ENCODE measurements at regions not wholly inside any gene's neighbourhood (a gene's known extent, or its start where the extent isn't known, plus 50 kb on each side); places are given as distances from the start of the nearest gene placed in this dataset.

GRCh38 chr5:85646641-85647040 lies 971.1 kb upstream of the COX7C start:
- H2BK120ac ChIP-seq (ENCODE audit: low read depth, low read length, poor library complexity, severe bottlenecking) = no peak overlapping the region
- H3K23me2 ChIP-seq (ENCODE audit: insufficient read length, low read depth, low read length, poor library complexity, severe bottlenecking) = no peaks in the 10 kb centered on the region
- H2BK5ac ChIP-seq (ENCODE audit: insufficient read length, low read length) = no peak overlapping the region
- H3K23ac ChIP-seq (ENCODE audit: insufficient read length, low read depth, low read length) = no peak overlapping the region
- H4K8ac ChIP-seq (replicated peaks; ENCODE audit: insufficient read length, low read depth, low read length) = no peak overlapping the region
- H3K9me3 ChIP-seq (ENCODE audit: control insufficient read depth, low read depth, low read length) = no peaks in the 10 kb centered on the region
- H3K9ac ChIP-seq (ENCODE audit: extremely low read depth, insufficient read length, low read length) = no peak overlapping the region
- H3K56ac ChIP-seq (ENCODE audit: insufficient read length, low read depth, low read length) = no peak overlapping the region
- H2AK5ac ChIP-seq (ENCODE audit: insufficient read length, low read length) = no peak overlapping the region
- H4K5ac ChIP-seq (ENCODE audit: insufficient read length, low read depth, low read length) = no peak overlapping the region
- no peak for DNase-seq
- WGBS (ENCODE audit: extremely low coverage, insufficient read length, low lambda C conversion rate) = no CpG with 5 or more reads among the region's 2 CpGs
- no peak overlapping the region for H3T11ph ChIP-seq (ENCODE audit: low read length)
- Mint-ChIP-seq H3K4me1 (peaks cover 5% of the 10 kb centered on the region in 2 experiments), H3K27me3 (ENCODE audit: low read depth) (no peaks in the 10 kb centered on the region), H3K27ac (0 out of 7 replicates have a peak overlapping the region, but pooled peaks of 1 of the 3 experiments have one; percentile 0), H3K4me3 (no peak overlapping the region), H3K36me3 (ENCODE audit: insufficient read depth in 1 of 3, low read depth in 3 of 3) (no peaks in the 10 kb centered on the region), H3K9me3 (no peaks in the 10 kb centered on the region)
- H4K20me1 ChIP-seq (ENCODE audit: control insufficient read depth, insufficient read depth, insufficient read length) = no peaks in the 10 kb centered on the region
- no peak overlapping the region for H3K27ac ChIP-seq (ENCODE audit: insufficient read length, low read depth, low read length)
- H3K27me3 ChIP-seq (ENCODE audit: insufficient read depth, low read length) = no peaks in the 10 kb centered on the region
- TF ChIP-seq, protein P1, sequence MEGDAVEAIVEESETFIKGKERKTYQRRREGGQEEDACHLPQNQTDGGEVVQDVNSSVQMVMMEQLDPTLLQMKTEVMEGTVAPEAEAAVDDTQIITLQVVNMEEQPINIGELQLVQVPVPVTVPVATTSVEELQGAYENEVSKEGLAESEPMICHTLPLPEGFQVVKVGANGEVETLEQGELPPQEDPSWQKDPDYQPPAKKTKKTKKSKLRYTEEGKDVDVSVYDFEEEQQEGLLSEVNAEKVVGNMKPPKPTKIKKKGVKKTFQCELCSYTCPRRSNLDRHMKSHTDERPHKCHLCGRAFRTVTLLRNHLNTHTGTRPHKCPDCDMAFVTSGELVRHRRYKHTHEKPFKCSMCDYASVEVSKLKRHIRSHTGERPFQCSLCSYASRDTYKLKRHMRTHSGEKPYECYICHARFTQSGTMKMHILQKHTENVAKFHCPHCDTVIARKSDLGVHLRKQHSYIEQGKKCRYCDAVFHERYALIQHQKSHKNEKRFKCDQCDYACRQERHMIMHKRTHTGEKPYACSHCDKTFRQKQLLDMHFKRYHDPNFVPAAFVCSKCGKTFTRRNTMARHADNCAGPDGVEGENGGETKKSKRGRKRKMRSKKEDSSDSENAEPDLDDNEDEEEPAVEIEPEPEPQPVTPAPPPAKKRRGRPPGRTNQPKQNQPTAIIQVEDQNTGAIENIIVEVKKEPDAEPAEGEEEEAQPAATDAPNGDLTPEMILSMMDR (conservative IDR thresholded peaks at IDR 0.05) = no peak
- H3K18ac ChIP-seq (ENCODE audit: insufficient read length, low read depth, low read length) = no peak overlapping the region
- H2BK20ac ChIP-seq (ENCODE audit: low read depth, low read length, poor library complexity, severe bottlenecking) = no peak overlapping the region
- peak overlapping the region; percentile 16 for H2AFZ ChIP-seq (ENCODE audit: low read length)
- no peak overlapping the region for H3K4ac ChIP-seq (ENCODE audit: low read depth, low read length)
- H4K91ac ChIP-seq (ENCODE audit: insufficient read length, low read depth, low read length) = no peak overlapping the region
- H3K4me1 ChIP-seq (ENCODE audit: insufficient read depth, low read length) = no peaks in the 10 kb centered on the region; the same call in 1 of the 2 replicates
- H3K4me2 ChIP-seq (ENCODE audit: insufficient read depth, insufficient read length, low read length) = peak overlapping the region; percentile 27
- H3K79me1 ChIP-seq (ENCODE audit: insufficient read depth, low read depth, low read length, poor library complexity, severe bottlenecking) = peaks cover 2% of the 10 kb centered on the region
- H2BK15ac ChIP-seq (ENCODE audit: low read depth, low read length) = no peak overlapping the region
- H2BK12ac ChIP-seq (ENCODE audit: insufficient read length, low read depth, low read length) = no peak overlapping the region
- H3K79me2 ChIP-seq (ENCODE audit: insufficient read depth, low read length) = no peaks in the 10 kb centered on the region
- no peak overlapping the region for H3K14ac ChIP-seq (ENCODE audit: insufficient read depth, low read length)

All from H9 (cell line).